Stomach (tissue), 4 donors: ENCODE measurements at regions not wholly inside any gene's neighbourhood (a gene's known extent, or its start where the extent isn't known, plus 50 kb on each side); places are given as distances from the start of the nearest gene placed in this dataset.

ENCODE experiments used
- CTCF ChIP-seq, 7 experiments: fragments of 450-650 bp in 4 of 7; fragments of 200-600 bp in 3 of 7; sonication (generic) in 3 of 7; IDR thresholded peaks; one replicate each; pipeline ENCODE4 v1.5.1; 2016 to 2019; ENCODE audit warnings: antibody characterized with exemption in 7 of 7, control low read depth in 2 of 7, mild to moderate bottlenecking in 1 of 7
- EP300 ChIP-seq: sonication (generic); formaldehyde crosslinking; IDR thresholded peaks from one replicate; pipeline ENCODE4 v1.6.1; 2017; ENCODE audit warnings: antibody characterized with exemption

GRCh38 chr1:243924188-243924587, 74.1 kb upstream of the AKT3 start:
- TF ChIP-seq CTCF (IDR thresholded peaks at IDR 0.05) (no peak), EP300 (no peak)
